Gastrocnemius medialis (tissue), 4 donors: ENCODE measurements at regions not wholly inside any gene's neighbourhood (a gene's known extent, or its start where the extent isn't known, plus 50 kb on each side); places are given as distances from the start of the nearest gene placed in this dataset.

Source experiments
- ATAC-seq, 2 donors: fragments of 150-250 bp; one replicate each; pipeline ENCODE4 v1.9.1; 2016
- DNase-seq, 2 donors: peaks; one replicate each; pipeline ENCODE4 v3.0.0-alpha.2; 2019
- H3K27ac ChIP-seq, 4 donors: fragments of 200-600 bp; sonication (generic); 1 replicate in 1 of 4; 2 replicates in 3 of 4; pipeline ENCODE4 v1.5.1; 2016 to 2018; ENCODE audit warnings: mild to moderate bottlenecking in 2 of 4, moderate library complexity in 1 of 4
- H3K27me3 ChIP-seq, 3 donors: fragments of 200-600 bp; sonication (generic) in 2 of 3; 1 replicate in 1 of 3; 2 replicates in 2 of 3; pipeline versions ENCODE4 v1.5.1 to v1.6.0; 2016 to 2019; ENCODE audit warnings: mild to moderate bottlenecking in 1 of 3, moderate library complexity in 1 of 3
- H3K36me3 ChIP-seq, 2 donors: fragments of 200-600 bp; sonication (generic) in 1 of 2; one replicate each; pipeline ENCODE4 v1.5.1; 2017 to 2018
- H3K4me1 ChIP-seq, 2 donors: fragments of 200-600 bp; sonication (generic) in 1 of 2; one replicate each; pipeline ENCODE4 v1.5.1; 2016 to 2017; ENCODE audit warnings: mild to moderate bottlenecking in 2 of 2
- H3K4me3 ChIP-seq, 4 donors: fragments of 200-600 bp; sonication (generic) in 3 of 4; 1 replicate in 1 of 4; 2 replicates in 3 of 4; pipeline ENCODE4 v1.5.1; 2016 to 2019; ENCODE audit warnings: mild to moderate bottlenecking in 2 of 4
- H3K9me3 ChIP-seq, 3 donors: fragments of 200-600 bp; sonication (generic) in 2 of 3; 1 replicate in 1 of 3; 2 replicates in 2 of 3; pipeline ENCODE4 v1.5.1; 2016 to 2019
- POLR2A ChIP-seq, 2 donors: fragments of 450-650 bp; IDR thresholded peaks; one replicate each; pipeline ENCODE4 v1.6.1; 2017; ENCODE audit warnings: antibody characterized with exemption in 2 of 2, mild to moderate bottlenecking in 2 of 2, moderate library complexity in 2 of 2
- in situ Hi-C, 4 donors: fragments of 200-750 bp; cut with MboI; loops; one replicate each; pipeline versions ENCODE4 v1.15.0 to v1.8.0; 2017; ENCODE audit warnings: low sequenced_read_pairs in 4 of 4
- intact Hi-C: fragments of 100-400 bp; cut with DNase I; formaldehyde crosslinking; loops from one replicate; pipeline ENCODE4 v1.15.1; 2023; ENCODE audit warnings: low total_unique reads
- TF ChIP-seq, protein P1 (sequence below), 5 experiments: fragments of 450-650 bp in 3 of 5; fragments of 200-600 bp in 2 of 5; sonication (generic) in 2 of 5; IDR thresholded peaks in 4 of 5; conservative IDR thresholded peaks in 1 of 5; 1 replicate in 4 of 5; 2 replicates in 1 of 5; pipeline ENCODE4 v1.5.1; 2016 to 2019; ENCODE audit warnings: antibody characterized with exemption in 5 of 5, mild to moderate bottlenecking in 3 of 5, moderate library complexity in 3 of 5

DNA sequence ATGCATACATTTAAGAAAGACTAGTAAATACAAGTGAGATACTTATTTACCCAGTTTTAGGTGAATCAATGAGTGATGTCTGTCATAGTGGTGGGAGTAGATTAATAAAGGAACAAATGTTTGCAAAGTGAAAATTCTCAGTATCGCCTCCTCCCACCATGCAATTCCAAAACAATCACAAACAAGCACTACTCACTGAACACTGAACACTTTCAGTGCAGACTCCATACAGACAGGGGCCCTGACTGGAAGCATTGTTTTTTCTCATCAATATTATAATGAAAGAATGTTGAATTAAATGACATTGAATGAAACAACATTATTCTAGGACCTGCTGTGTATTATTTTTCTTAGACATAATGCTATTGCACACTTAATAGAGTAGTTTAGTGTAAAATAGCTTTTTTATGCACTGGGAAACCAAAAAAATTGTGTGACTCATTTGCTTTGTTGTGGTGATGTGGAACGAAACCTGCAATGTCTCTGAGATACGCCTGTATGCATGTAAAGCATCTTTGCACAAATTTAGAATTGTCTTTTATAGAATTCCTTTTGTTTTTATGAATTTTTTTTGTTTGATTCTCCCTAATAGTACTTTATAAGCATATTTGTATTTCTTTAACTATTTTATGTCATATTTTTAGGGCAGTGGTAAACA lies 317.5 kb downstream of the UTRN start:
- no peak for DNase-seq
- Histone ChIP-seq H3K4me1 (no peaks in the 10 kb centered on the region), H3K4me3 (no peak overlapping the region), H3K9me3 (no peaks in the 10 kb centered on the region), H3K27me3 (no peaks in the 10 kb centered on the region), H3K36me3 (no peaks in the 10 kb centered on the region), H3K27ac (no peak overlapping the region)
- TF ChIP-seq POLR2A (IDR thresholded peaks at IDR 0.05) = no peak
- TF ChIP-seq, protein P1, sequence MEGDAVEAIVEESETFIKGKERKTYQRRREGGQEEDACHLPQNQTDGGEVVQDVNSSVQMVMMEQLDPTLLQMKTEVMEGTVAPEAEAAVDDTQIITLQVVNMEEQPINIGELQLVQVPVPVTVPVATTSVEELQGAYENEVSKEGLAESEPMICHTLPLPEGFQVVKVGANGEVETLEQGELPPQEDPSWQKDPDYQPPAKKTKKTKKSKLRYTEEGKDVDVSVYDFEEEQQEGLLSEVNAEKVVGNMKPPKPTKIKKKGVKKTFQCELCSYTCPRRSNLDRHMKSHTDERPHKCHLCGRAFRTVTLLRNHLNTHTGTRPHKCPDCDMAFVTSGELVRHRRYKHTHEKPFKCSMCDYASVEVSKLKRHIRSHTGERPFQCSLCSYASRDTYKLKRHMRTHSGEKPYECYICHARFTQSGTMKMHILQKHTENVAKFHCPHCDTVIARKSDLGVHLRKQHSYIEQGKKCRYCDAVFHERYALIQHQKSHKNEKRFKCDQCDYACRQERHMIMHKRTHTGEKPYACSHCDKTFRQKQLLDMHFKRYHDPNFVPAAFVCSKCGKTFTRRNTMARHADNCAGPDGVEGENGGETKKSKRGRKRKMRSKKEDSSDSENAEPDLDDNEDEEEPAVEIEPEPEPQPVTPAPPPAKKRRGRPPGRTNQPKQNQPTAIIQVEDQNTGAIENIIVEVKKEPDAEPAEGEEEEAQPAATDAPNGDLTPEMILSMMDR (IDR thresholded peaks at IDR 0.05 in 4 of 5, conservative IDR thresholded peaks at IDR 0.05 in 1 of 5) = no peak
- in situ Hi-C loops (no loop called here), intact Hi-C loops (no loop called here)
- no peak for ATAC-seq

DNA sequence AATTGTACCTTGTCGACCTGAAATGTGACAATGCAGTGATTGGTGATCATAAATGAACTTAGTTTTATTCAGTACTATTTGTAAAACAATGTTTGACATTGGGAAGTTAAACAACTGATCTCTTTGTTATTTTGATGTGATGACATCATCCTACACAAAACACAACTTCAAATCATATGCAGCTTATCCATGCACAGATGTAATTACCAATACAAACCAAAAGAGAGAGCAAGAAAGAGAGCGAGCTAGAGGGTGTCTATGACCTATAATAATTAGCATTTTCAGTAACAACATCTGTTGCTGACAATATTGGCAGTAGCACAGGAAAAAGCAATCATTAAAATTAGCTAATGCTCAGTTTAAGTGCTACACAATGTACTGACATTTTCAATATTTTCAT lies 320.9 kb downstream of the UTRN start:
- intact Hi-C loops (no loop called here), in situ Hi-C loops (no loop called here)
- DNase-seq (no peak), ATAC-seq (no peak)
- H3K4me3 ChIP-seq = no peak overlapping the region
- H3K36me3 ChIP-seq = no peaks in the 10 kb centered on the region
- no peak overlapping the region for H3K27ac ChIP-seq
- no peaks in the 10 kb centered on the region for H3K4me1 ChIP-seq
- H3K27me3 ChIP-seq = no peaks in the 10 kb centered on the region
- TF ChIP-seq POLR2A (IDR thresholded peaks at IDR 0.05) = no peak
- TF ChIP-seq, protein P1 (IDR thresholded peaks at IDR 0.05 in 4 of 5, conservative IDR thresholded peaks at IDR 0.05 in 1 of 5) = no peak
- no peaks in the 10 kb centered on the region for H3K9me3 ChIP-seq

DNA sequence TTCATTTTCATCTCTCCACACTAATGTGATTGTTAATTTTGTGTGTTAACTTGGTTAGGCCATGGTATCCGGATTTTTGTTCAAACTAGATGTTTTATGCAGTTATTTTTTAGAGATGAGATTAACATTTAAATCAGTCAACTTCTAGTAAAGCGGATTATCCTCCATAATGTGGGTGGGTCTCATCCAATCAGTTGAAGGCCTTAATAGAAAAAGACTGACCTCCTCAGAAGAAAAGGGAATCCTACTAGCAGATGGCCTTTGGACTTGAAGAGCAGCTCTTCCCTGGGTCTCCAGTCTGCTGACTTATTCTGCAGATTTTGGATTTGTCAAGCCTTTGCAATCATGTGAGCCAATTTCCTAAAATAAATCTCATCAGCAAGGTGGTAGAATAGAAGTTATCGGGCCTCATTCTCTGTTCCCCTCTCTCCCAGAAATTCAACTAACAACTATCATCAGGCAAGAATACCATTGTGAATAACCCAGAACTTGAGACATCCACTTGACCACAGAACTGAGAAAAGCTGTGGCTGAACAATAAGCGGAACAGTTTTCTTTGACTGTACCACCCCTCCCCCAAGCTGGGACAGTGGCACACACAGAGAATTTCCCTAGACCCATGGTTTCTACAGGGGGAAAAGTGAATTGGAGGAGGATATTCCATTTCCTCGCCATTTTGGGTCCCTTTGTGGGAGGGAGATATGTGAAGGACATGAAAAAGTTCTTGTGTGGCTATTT lies 323.0 kb downstream of the UTRN start:
- no peak for ATAC-seq
- Histone ChIP-seq H3K27ac (no peak overlapping the region), H3K9me3 (no peaks in the 10 kb centered on the region), H3K36me3 (no peaks in the 10 kb centered on the region), H3K4me1 (no peaks in the 10 kb centered on the region), H3K27me3 (no peaks in the 10 kb centered on the region), H3K4me3 (no peak overlapping the region)
- TF ChIP-seq POLR2A (IDR thresholded peaks at IDR 0.05) = no peak
- TF ChIP-seq, protein P1 (IDR thresholded peaks at IDR 0.05 in 4 of 5, conservative IDR thresholded peaks at IDR 0.05 in 1 of 5) = no peak
- in situ Hi-C loops (no loop called here), intact Hi-C loops (no loop called here)
- no peak for DNase-seq

DNA sequence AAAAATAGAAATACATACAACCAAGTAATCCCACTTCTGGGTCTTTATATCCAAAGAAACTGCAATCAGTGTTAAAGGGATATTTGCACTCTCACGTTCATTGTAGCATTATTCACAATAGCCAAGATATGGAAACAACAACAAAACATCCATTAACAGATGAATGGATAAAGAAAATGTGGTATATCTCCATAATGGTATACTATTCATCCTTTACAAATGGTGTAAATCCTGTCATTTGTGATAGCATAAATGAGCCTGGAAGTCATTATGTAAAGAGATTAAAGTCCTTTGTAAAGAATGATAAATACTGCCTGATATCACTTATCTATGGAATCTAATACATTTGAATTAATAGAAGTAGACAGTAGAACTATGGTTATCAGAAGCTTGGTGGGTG lies 327.7 kb downstream of the UTRN start:
- Histone ChIP-seq H3K27me3 (no peaks in the 10 kb centered on the region), H3K27ac (no peak overlapping the region)
- TF ChIP-seq POLR2A (IDR thresholded peaks at IDR 0.05) = no peak
- TF ChIP-seq, protein P1 (IDR thresholded peaks at IDR 0.05 in 4 of 5, conservative IDR thresholded peaks at IDR 0.05 in 1 of 5) = no peak

More for the DNA sequence above, 327.7 kb downstream of the UTRN start:
- no peaks in the 10 kb centered on the region for H3K36me3 ChIP-seq
- no peak for ATAC-seq
- intact Hi-C loops (no loop called here), in situ Hi-C loops (no loop called here)
- H3K4me3 ChIP-seq = no peak overlapping the region
- H3K4me1 ChIP-seq = no peaks in the 10 kb centered on the region
- no peaks in the 10 kb centered on the region for H3K9me3 ChIP-seq
- DNase-seq = no peak
